NT2/D1 (cell line): ENCODE measurements at regions not wholly inside any gene's neighbourhood (a gene's known extent, or its start where the extent isn't known, plus 50 kb on each side); places are given as distances from the start of the nearest gene placed in this dataset.

ENCODE experiments used
- DNase-seq: peaks from one replicate; pipeline ENCODE4 v3.0.0-alpha.2; 2011; ENCODE audit warnings: low read depth, low spot score
- H3K27me3 ChIP-seq: 2 replicates; pipeline ENCODE4 v1.6.0; 2011; ENCODE audit warnings: mild to moderate bottlenecking; ENCODE audit not compliant: insufficient read length, insufficient read depth
- H3K36me3 ChIP-seq: 2 replicates; pipeline ENCODE4 v1.6.1; 2011; ENCODE audit warnings: mild to moderate bottlenecking, low read length, mixed read lengths; ENCODE audit not compliant: insufficient read depth, insufficient read length
- H3K4me1 ChIP-seq: 2 replicates; pipeline ENCODE4 v1.5.1; 2011; ENCODE audit not compliant: insufficient read depth, insufficient read length
- H3K4me3 ChIP-seq: 2 replicates; pipeline ENCODE4 v1.5.1; 2011; ENCODE audit warnings: low read depth; ENCODE audit not compliant: insufficient read length
- H3K9ac ChIP-seq: 2 replicates; pipeline ENCODE4 v1.6.0; 2011; ENCODE audit warnings: low read depth; ENCODE audit not compliant: insufficient read length
- H3K9me3 ChIP-seq: 2 replicates; pipeline ENCODE4 v1.5.1; 2011; ENCODE audit warnings: mild to moderate bottlenecking, low read length; ENCODE audit not compliant: insufficient read depth
- SUZ12 ChIP-seq: IDR thresholded peaks from 2 replicates; pipeline ENCODE4 v1.6.1; 2011; ENCODE audit not compliant: insufficient read length, insufficient read depth; ENCODE audit errors: extremely low read depth
- YY1 ChIP-seq: IDR thresholded peaks from 2 replicates; pipeline ENCODE4 v1.6.1; 2011; ENCODE audit not compliant: insufficient read length, insufficient read depth
- ZNF274 ChIP-seq: IDR thresholded peaks from 2 replicates; pipeline ENCODE4 v1.6.1; 2011; ENCODE audit warnings: mild to moderate bottlenecking, low read depth, low read length

- Histone ChIP-seq H3K27me3 (no peaks in the 10 kb centered on the region), H3K9ac (no peak overlapping the region), H3K9me3 (peaks cover 33% of the 10 kb centered on the region), H3K4me3 (no peak overlapping the region), H3K36me3 (no peaks in the 10 kb centered on the region), H3K4me1 (no peaks in the 10 kb centered on the region)
- TF ChIP-seq YY1 (no peak), ZNF274 (no peak), SUZ12 (no peak)
- DNase-seq = no peak
Measured at GRCh38 chr4:18630218-18631110, 608.9 kb upstream of the LCORL start.

GRCh38 chr4:18627447-18628005 is 606.0 kb upstream of the LCORL start:
- no peak for DNase-seq
- H3K9me3 ChIP-seq = peaks cover 31% of the 10 kb centered on the region
- no peaks in the 10 kb centered on the region for H3K36me3 ChIP-seq
- H3K9ac ChIP-seq = no peak overlapping the region
- H3K27me3 ChIP-seq = no peaks in the 10 kb centered on the region
- no peak for TF ChIP-seq YY1
- no peak for TF ChIP-seq SUZ12
- no peak for TF ChIP-seq ZNF274
- H3K4me1 ChIP-seq = no peaks in the 10 kb centered on the region
- no peak overlapping the region for H3K4me3 ChIP-seq

GRCh38 chr4:18626996-18627395 is 605.4 kb upstream of the LCORL start:
- H3K4me3 ChIP-seq = no peak overlapping the region
- no peaks in the 10 kb centered on the region for H3K27me3 ChIP-seq
- H3K9me3 ChIP-seq = peaks cover 25% of the 10 kb centered on the region
- H3K9ac ChIP-seq = no peak overlapping the region
- no peak for DNase-seq
- TF ChIP-seq YY1 (no peak), SUZ12 (no peak), ZNF274 (no peak)
- H3K4me1 ChIP-seq = no peaks in the 10 kb centered on the region
- H3K36me3 ChIP-seq = no peaks in the 10 kb centered on the region

- TF ChIP-seq ZNF274 = no peak
- Histone ChIP-seq H3K4me3 (no peak overlapping the region), H3K4me1 (no peaks in the 10 kb centered on the region), H3K9ac (no peak overlapping the region), H3K27me3 (no peaks in the 10 kb centered on the region), H3K9me3 (peaks cover 19% of the 10 kb centered on the region), H3K36me3 (no peaks in the 10 kb centered on the region)
- DNase-seq = no peak
Measured at GRCh38 chr4:18626366-18626765, 604.8 kb upstream of the LCORL start.

GRCh38 chr4:18621186-18621585 is 599.6 kb upstream of the LCORL start:
- TF ChIP-seq YY1 (no peak), ZNF274 (no peak), SUZ12 (no peak)
- H3K9me3 ChIP-seq = no peaks in the 10 kb centered on the region
- DNase-seq = no peak
- H3K27me3 ChIP-seq = no peaks in the 10 kb centered on the region
- H3K36me3 ChIP-seq = no peaks in the 10 kb centered on the region
- no peak overlapping the region for H3K9ac ChIP-seq
- no peak overlapping the region for H3K4me3 ChIP-seq
- no peaks in the 10 kb centered on the region for H3K4me1 ChIP-seq

- Histone ChIP-seq H3K4me3 (no peak overlapping the region), H3K36me3 (no peaks in the 10 kb centered on the region), H3K9me3 (no peaks in the 10 kb centered on the region), H3K4me1 (no peaks in the 10 kb centered on the region), H3K27me3 (no peaks in the 10 kb centered on the region), H3K9ac (no peak overlapping the region)
- TF ChIP-seq YY1 = no peak
- TF ChIP-seq SUZ12 = no peak
- no peak for TF ChIP-seq ZNF274
- DNase-seq = no peak
Measured at GRCh38 chr4:18616720-18617119, 595.2 kb upstream of the LCORL start.

- TF ChIP-seq SUZ12 (no peak), ZNF274 (no peak), YY1 (no peak)
- H3K9ac ChIP-seq = no peak overlapping the region
- H3K36me3 ChIP-seq = no peaks in the 10 kb centered on the region
- no peaks in the 10 kb centered on the region for H3K9me3 ChIP-seq
- no peaks in the 10 kb centered on the region for H3K27me3 ChIP-seq
- H3K4me3 ChIP-seq = no peak overlapping the region
- no peaks in the 10 kb centered on the region for H3K4me1 ChIP-seq
- DNase-seq = no peak
Measured at GRCh38 chr4:18611026-18611425, 589.5 kb upstream of the LCORL start.
